ENCODE measurements at regions not wholly inside any gene's neighbourhood (a gene's known extent, or its start where the extent isn't known, plus 50 kb on each side); places are given as distances from the start of the nearest gene placed in this dataset.

DNA sequence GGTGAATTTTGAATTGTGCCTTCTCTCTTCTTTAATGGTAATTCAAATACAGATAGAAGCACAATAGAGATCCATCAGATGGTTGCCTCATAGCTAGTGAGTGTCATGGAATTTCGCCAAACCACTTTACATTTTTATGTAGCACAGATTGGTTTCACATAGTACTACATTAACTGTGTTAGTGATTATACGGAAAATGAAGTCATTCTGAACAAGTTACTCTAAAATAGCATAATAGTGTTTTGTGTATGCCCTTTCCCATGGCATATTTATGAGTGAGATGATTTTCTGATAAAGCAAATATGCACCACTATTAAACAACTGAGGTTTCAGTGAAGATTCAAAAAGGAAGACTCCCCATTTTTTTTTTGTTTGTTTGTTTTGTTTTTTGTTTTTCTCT lies 1623.5 kb downstream of the PCDH9 start:
- TF ChIP-seq, protein P1, sequence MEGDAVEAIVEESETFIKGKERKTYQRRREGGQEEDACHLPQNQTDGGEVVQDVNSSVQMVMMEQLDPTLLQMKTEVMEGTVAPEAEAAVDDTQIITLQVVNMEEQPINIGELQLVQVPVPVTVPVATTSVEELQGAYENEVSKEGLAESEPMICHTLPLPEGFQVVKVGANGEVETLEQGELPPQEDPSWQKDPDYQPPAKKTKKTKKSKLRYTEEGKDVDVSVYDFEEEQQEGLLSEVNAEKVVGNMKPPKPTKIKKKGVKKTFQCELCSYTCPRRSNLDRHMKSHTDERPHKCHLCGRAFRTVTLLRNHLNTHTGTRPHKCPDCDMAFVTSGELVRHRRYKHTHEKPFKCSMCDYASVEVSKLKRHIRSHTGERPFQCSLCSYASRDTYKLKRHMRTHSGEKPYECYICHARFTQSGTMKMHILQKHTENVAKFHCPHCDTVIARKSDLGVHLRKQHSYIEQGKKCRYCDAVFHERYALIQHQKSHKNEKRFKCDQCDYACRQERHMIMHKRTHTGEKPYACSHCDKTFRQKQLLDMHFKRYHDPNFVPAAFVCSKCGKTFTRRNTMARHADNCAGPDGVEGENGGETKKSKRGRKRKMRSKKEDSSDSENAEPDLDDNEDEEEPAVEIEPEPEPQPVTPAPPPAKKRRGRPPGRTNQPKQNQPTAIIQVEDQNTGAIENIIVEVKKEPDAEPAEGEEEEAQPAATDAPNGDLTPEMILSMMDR (IDR thresholded peaks at IDR 0.05; ENCODE audit: low read depth, low read length, missing control alignments), result no peak
- DNase-seq (ENCODE audit: low read depth), result peak; percentile 19
- H3K4me3 ChIP-seq (ENCODE audit: low read depth, low read length), result no peak overlapping the region
- in situ Hi-C loops (cut with HindIII; ENCODE audit: low sequenced_read_pairs), result no loop called here

- DNase-seq (ENCODE audit: low read depth), result no peak
- no peak overlapping the region for H3K4me3 ChIP-seq (ENCODE audit: low read depth, low read length)
- in situ Hi-C loops (cut with HindIII; ENCODE audit: low sequenced_read_pairs), result no loop called here
Measured at GRCh38 chr13:65605396-65605795, 1624.7 kb downstream of the PCDH9 start.

DNA sequence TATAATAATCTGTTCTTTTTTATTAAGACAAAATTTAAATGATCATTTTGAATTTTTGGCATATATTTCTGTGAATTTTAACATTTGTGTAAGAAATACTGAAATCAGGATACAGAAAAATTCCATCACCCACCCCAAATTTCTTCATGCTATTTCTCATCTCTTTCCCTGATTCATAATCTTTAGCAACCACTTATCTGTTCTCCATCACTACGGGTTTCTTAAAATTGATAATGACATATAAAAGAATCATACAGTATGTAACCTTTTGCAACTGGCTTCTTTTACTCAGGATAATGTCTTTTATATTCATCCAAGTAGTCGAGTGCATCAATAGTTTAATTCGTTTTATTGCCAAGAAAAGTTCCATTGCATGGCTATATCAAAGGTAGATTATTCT lies 1627.0 kb downstream of the PCDH9 start:
- DNase-seq (ENCODE audit: low read depth), result no peak
- TF ChIP-seq, protein P1 (IDR thresholded peaks at IDR 0.05; ENCODE audit: low read depth, low read length, missing control alignments), result no peak
- H3K4me3 ChIP-seq (ENCODE audit: low read depth, low read length), result no peak overlapping the region
- in situ Hi-C loops (cut with HindIII; ENCODE audit: low sequenced_read_pairs), result no loop called here

More at GRCh38 chr13:65605396-65605795, 1624.7 kb downstream of the PCDH9 start:
- TF ChIP-seq, protein P1 (IDR thresholded peaks at IDR 0.05; ENCODE audit: low read depth, low read length, missing control alignments), result no peak

DNA sequence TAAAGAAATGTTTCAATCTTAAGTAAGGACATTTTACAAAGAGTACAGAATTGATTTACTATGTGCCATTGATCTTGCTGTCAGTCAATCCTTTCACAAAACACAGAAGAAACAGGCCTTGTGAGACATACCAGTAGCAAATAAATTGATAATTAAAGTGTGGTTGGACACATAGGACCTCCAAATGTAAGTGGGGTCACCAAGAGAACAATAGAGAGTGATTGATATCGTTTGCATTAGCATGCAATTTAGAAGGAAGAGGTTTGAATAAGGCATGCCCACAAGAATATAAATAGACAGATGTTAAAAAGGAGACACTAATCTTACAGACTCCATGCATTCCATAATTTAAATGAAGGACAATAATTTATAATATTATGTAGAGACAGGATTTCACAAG lies 1628.3 kb downstream of the PCDH9 start:
- in situ Hi-C loops (cut with HindIII; ENCODE audit: low sequenced_read_pairs), result no loop called here
- H3K4me3 ChIP-seq (ENCODE audit: low read depth, low read length), result no peak overlapping the region
- TF ChIP-seq, protein P1 (IDR thresholded peaks at IDR 0.05; ENCODE audit: low read depth, low read length, missing control alignments), result no peak

DNA sequence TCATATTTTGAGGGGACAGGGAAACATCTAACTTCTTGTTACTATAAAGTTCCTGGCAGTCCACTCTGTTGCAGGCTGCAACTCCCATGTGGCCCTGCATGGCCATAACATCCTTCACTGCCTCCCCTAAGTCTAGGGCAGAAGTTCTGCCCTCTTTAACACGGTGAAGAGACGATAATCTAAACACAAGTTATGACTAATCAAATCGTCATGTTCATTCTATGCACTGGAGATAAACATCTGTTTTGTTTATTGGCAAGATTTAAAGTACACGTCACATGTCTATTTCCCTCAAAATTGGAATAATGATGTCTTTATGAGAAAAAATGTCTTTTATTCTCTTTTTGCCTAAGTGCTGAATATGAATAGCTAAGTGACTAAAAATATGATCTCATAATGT lies 1629.4 kb downstream of the PCDH9 start:
- no peak overlapping the region for H3K4me3 ChIP-seq (ENCODE audit: low read depth, low read length)
- DNase-seq (ENCODE audit: low read depth), result no peak
- in situ Hi-C loops (cut with HindIII; ENCODE audit: low sequenced_read_pairs), result no loop called here
- TF ChIP-seq, protein P1 (IDR thresholded peaks at IDR 0.05; ENCODE audit: low read depth, low read length, missing control alignments), result no peak

More for the DNA sequence above, 1628.3 kb downstream of the PCDH9 start:
- no peak for DNase-seq (ENCODE audit: low read depth)

DNA sequence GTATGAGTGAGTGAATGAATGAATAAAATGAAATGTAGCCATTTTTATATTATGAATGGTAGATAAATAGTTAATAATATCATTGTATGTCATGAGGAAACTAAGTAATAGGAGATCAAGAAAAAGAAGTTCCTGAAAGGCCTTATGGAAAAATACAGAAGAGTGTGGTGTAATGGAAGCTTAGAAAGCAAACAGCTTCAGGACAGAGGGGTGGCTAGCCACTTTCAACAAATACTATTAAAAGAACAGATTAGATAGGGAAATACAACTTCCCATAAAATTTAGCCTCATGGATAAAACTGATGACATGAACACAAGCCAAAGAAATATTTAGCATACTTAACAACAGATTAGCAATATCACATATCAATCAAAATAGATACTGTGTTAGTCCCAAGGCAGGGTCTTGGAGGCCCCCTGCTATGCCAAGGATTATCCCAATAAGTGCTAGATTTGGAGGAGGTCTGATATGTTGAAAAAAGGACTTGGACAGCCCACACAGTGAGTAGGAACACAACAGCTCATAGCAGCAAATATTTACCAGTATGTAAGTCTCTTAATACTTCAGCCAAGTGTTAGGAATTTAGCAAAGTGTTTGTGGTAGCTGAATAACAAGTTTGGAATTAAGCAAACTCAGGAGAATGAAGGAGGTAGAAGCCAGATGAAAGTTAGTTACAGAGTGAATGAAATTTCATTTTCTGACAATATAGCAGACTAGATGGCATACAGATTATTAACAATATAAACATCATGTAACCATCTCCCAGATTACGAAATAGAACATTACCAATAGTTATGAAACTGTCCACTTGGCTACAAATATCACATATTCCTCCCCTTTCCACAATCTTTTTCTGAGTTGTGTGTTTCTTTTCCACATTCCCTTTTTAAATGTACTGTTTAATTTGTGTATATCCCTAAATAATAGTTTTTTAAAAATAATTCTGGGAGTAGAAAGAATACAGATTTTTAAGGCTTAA lies 1632.0 kb downstream of the PCDH9 start:
- TF ChIP-seq, protein P1 (IDR thresholded peaks at IDR 0.05; ENCODE audit: low read depth, low read length, missing control alignments), result no peak
- in situ Hi-C loops (cut with HindIII; ENCODE audit: low sequenced_read_pairs), result no loop called here

More for the DNA sequence above, 1632.0 kb downstream of the PCDH9 start:
- no peak overlapping the region for H3K4me3 ChIP-seq (ENCODE audit: low read depth, low read length)
- peak; percentile 50 for DNase-seq (ENCODE audit: low read depth)
